Lower leg skin (tissue), 3 donors: ENCODE measurements at regions not wholly inside any gene's neighbourhood (a gene's known extent, or its start where the extent isn't known, plus 50 kb on each side); places are given as distances from the start of the nearest gene placed in this dataset.

Source experiments
- POLR2A ChIP-seq, 2 donors: fragments of 450-650 bp; IDR thresholded peaks; one replicate each; pipeline ENCODE4 v1.6.1; 2016 to 2017; ENCODE audit warnings: antibody characterized with exemption in 2 of 2, mild to moderate bottlenecking in 1 of 2, moderate library complexity in 1 of 2
- TF ChIP-seq, protein P1 (sequence below), 3 donors: fragments of 450-650 bp; IDR thresholded peaks; one replicate each; pipeline ENCODE4 v1.5.1; 2016; ENCODE audit warnings: antibody characterized with exemption in 3 of 3, mild to moderate bottlenecking in 3 of 3, moderate library complexity in 2 of 3

DNA sequence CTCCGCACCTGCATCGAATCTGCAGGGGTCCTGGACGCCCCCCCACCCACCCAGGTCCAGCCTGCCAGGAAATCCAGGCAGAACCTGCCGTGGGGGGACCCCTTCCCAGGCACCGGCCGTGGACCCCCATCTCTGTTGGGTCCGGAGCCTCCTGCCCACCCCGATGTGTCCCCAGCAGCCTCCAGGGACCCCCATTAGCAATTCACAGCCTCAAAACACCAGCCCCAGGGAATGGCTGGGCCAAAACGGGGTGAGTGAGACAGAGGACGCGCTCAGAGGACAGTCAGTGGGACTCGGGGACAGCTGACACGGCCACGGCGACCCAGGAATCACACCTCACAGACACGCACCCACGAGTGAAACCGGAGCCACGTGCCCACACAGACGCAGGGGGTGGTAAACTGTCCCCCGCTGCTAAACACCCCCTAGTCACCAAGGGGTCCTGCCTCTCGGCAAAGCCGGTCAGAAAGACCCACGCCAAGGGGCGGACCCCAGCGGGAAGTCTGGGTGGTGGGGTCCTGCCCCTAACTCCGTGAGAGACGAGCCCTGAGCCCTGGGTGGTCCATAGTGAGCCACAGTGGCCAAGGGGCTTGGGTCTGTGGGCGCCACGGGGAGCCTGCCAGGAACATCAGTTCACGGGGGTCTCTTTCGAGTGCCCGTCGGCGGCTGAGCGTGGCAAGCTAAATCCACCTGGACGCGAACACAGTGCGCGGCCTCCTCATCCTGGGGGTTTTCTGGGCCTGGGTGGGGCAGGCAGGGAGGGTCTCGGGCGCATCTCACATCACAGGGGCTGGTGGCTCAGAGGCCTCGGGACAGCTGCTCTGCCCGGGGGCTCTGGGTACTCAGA is 126.5 kb upstream of the NKX1-1 start:
- TF ChIP-seq, protein P1, sequence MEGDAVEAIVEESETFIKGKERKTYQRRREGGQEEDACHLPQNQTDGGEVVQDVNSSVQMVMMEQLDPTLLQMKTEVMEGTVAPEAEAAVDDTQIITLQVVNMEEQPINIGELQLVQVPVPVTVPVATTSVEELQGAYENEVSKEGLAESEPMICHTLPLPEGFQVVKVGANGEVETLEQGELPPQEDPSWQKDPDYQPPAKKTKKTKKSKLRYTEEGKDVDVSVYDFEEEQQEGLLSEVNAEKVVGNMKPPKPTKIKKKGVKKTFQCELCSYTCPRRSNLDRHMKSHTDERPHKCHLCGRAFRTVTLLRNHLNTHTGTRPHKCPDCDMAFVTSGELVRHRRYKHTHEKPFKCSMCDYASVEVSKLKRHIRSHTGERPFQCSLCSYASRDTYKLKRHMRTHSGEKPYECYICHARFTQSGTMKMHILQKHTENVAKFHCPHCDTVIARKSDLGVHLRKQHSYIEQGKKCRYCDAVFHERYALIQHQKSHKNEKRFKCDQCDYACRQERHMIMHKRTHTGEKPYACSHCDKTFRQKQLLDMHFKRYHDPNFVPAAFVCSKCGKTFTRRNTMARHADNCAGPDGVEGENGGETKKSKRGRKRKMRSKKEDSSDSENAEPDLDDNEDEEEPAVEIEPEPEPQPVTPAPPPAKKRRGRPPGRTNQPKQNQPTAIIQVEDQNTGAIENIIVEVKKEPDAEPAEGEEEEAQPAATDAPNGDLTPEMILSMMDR (IDR thresholded peaks at IDR 0.05), result no peak
- no peak for TF ChIP-seq POLR2A (IDR thresholded peaks at IDR 0.05)
